Activated T-helper 1 cell treated with anti-CD3 and anti-CD28 coated beads, Interleukin-2, amount 50 U/mL, for 16 hours (primary cell): ENCODE measurements at regions not wholly inside any gene's neighbourhood (a gene's known extent, or its start where the extent isn't known, plus 50 kb on each side); places are given as distances from the start of the nearest gene placed in this dataset.
"Not testable (repeated sequence)": the region's sequence is repeated elsewhere in the genome, so short reads cannot be mapped to it uniquely, and the experiment has no call there.

ENCODE experiments used
- DNase-seq, 2 donors: peaks; one replicate each; pipeline ENCODE4 v3.0.0-alpha.2; 2020; ENCODE audit warnings: low read depth in 1 of 2, low spot score in 1 of 2

DNA sequence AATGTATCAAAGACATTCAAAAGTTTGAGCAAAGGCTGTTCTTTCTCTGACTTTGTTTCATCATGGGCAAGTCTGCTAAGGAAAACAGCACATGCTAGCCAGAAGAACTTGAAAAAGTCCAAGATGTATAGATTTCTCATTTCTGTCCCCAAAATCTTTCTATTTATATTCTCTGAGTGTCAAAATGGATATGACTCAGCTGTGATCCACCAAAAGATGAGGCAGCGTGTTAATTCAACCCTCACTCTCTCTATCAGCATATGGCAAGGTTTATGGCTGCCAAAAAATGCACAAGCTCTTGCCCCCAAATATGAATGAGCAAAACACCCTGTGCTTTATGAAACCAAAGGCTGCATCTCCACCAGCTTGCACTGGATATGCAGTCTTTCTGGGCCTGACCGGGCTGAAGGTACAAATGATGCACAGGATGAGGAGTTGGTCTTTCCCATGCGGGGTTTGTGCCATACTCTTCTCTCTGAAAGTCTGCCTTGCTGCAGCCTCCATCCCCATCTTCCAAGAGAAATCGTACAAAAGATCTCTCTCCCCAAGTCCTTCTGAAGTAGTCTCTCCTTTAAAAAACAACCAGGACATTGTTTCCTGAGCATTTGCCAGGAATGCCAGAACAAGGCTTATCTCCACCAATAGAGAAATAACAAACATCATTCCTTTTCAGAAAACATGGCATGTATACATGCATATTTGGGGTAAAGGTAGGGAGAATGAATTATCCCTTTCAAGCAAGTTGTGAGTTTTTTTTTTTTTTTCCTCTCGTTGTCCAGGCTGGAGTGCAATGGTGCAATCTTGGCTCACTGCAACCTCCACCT, 203.4 kb downstream of the TMX1 start:
- DNase-seq = no peak

DNA sequence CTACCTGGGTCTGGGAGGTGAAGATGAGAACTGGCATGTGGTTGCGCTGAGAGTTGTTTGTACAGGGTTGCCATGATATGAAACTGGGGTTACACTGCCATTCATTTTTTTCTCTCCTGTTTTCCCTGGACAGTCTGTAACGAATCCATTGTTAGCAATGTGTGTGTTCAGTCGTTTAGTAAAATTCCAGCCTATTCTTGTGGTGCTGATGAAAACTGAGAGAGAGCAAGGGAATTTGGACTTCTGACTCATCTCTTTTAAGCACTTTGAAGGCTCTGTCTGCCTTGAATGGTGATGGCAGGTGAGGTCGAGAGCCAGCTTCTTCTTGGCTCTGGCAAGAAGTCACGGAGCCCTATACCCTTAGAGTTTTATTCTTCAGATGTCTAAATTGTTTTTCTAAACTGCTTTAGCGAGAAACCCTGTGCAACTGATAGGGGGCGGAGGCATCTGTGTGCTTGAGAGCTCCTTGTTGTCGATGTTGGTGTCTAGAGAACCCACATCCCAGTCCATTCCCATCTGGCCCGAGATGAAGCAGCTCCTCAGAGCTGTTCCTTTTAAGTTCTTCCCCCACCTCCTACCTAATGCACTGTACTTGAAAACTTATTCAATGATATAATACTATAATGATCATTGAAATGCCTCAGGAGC, 204.4 kb downstream of the TMX1 start:
- no peak for DNase-seq

DNA sequence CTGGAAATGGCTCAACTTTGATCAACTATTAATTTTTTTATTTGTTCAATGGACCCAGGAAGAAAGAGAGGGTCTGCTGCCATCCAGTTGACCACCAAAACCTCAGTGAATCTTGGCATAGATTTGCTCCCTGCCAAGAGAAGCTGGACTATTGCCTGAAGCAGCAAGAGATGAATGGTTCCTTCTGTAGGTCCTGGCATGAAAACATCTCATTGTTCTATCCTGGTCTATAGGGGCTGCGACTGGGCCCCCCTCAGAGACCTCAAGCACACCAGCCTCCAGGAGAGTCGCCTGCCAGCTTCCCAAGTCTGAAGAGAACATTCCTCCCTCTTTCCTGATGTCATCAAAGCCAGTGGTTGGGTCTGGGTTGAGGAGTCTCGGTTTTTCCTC, 204.9 kb downstream of the TMX1 start:
- no peak for DNase-seq

DNA sequence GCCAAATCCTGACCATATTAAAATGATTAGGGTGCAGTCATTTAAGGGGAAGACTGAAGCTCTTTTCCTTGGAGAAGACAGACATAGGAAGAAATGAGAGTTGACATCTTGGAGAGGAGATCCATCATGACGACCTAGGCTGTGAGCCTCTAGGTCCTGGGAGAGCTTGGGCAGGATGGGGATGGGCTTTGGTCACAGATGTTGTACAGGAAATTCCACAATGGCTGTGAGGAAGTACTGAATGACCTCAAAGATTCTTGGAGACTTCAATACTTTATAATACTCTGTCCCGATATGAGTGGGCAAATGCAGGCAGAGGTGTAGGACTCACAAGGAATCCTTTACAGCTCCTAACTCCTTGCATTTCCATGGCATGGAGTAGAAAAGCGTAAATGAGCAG, 204.9 kb upstream of the FRMD6 start:
- no peak for DNase-seq

DNA sequence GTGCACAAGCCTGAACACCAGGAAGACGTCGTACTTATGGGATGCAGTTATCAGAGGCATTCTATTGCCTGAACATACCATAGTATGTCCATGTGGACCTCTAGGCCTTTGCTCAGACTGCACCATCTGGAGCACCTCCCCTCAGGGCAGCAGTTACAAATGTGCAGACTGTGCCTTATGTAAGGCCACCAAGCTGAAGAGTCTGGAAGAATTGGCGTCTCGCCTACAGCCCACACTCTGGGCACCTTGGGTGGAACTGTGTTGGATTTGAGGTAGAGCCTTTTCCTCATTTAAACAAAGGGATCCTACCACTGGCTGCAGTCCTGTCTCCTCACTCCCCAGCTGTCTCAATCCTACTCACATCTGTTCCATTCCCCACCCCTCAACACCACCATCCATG, 204.3 kb upstream of the FRMD6 start:
- DNase-seq = no peak

DNA sequence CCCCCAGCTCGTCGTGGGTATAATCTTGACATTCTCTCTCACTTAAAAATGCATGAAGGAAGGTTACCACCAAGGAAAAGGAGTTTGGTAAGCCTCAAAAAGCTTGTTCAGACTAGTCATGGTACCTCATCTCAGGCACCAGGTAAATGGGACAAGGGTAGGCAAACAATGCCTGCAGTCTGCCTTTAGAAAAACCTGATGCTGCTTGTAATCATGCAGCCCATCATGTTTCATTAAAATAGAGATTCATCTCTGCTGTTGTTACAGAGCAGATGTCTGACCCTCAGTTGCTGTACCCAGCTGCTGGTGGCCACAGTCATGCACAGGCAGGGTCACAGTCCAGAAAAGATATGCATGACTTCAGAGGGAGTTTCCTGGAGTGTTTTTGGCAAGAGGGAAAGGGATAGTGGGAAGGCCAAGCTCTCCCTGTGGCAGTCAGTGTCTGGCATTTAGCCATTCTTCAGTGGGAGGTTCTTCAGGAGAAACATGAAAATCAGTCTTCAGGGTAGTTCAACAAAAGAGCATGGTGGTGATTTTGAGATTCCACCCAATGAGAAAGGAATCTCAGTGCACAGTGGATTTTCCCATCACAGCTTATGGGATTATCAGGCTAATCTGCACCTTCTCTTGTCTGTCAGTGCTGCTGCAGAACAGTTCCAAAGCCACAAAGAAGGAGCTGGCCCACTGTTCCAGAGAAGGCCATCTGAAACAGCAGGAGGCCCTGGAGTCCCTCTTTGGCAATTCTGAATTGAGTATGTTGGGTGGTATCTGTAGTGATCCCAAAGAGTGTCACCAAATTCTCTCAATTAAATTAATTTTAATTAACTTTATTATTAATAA, 202.7 kb upstream of the FRMD6 start:
- DNase-seq = no peak

DNA sequence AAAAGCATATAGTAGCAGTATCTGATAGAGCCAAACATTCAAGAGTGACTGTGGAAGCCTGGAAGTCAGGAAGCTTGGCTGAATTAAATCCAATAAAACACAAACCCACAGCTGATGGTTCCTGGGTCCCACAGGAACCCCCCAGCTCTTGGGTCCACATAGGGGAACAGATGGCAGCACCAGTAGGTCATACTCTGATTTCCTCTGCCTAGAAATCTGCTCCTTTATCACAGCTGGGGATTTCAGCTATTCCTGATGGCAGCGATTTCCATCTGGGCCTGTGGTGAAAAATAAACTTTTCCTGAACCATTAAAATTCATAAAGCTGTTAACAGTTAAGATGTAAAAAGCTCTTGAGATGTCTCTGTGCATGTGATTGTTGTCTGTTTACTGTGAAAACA, 202.0 kb upstream of the FRMD6 start:
- no peak for DNase-seq

DNA sequence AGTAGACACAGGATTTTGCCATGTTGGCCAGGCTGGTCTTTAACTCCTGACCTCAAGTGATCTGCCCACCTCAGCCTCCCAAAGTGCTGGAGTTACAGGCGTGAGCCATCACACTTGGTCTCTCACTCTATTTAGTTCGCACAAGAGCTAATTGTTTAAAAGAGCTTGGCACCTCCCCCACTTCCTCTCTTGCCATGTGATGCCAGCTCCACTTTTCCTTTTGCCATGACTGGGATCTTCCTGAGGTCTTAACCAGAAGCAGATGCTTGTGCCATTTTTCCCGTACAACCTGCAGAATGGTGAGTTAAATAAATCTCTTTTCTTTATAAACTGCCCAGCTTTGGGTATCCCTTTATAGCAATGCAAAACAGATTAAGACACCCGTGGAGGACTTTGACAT, 200.1 kb upstream of the FRMD6 start:
- no peak for DNase-seq

DNA sequence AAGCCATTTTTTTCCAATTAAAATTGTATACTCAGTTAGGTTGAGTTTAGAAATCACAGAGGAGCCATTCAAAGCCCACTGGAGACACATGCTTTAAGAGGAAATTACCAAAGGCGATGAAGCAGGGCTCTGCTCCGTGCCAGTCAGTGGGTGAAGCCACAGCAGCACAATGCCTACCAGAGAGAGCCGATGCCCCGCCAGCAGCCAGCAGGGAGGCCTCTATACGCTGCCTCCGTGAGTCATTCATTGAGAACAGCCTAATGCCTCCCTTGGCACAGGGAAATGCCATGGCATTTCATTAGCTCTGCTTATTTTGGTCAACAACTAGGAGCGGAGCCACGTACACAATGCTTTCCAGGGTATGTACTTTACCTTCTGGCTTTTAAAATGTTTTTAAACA, 197.8 kb upstream of the FRMD6 start:
- no peak for DNase-seq

DNA sequence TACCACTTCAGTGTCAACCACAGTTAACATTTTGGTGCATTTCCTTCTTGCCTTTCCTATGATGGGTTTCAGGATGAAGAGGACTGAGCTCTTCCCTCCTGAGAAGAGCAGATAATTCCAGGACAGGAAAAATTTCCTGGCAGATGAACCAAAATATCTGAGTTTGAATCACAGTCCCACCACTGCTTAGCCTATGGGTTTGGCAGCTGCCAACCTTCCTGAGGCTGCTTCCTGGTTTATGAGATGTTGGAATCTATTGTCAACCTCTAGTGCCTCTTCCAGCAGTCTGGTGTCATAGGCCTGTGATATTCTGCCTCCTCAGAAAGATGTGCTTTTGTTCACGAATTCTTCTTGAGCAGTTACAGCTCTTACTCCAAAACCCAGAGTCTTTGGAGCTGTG, 197.4 kb upstream of the FRMD6 start:
- DNase-seq = no peak

DNA sequence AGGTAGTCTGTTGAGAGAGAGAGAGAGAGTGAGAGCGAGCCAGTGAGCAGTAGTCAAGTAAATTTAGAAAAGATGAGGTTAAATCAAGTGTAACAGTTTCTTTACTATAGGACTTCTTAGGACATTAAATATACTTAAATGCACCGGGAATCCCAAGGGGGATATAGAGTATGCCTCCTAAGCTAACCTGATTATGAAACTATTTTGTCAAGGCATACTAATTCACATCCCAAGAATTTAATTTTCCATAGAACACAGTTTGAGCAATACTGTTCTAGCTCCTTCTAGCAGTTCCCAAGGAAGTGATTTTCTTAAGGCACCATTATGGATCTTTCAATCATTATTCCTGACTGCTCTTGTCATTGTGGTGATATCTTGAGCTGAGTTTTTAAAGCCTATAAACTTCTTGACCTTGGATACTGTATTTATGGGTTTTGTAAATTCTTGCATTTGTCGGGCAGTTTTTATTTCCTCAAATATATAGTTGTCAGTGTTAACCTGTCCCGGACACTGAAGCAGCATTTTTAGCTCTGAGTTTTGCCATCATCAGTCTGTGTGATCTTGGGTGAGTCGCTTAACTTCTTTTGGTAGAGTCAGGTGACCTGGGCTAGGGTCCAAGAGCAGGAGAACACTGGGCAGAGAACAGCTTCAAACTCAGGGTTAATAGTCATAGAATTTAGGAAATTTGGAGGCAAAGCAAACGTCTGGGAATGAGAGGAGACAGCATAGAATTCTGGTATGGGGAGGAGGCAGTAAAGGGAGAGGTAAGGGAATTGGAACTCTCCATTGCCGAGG, 196.5 kb upstream of the FRMD6 start:
- DNase-seq = no peak

DNA sequence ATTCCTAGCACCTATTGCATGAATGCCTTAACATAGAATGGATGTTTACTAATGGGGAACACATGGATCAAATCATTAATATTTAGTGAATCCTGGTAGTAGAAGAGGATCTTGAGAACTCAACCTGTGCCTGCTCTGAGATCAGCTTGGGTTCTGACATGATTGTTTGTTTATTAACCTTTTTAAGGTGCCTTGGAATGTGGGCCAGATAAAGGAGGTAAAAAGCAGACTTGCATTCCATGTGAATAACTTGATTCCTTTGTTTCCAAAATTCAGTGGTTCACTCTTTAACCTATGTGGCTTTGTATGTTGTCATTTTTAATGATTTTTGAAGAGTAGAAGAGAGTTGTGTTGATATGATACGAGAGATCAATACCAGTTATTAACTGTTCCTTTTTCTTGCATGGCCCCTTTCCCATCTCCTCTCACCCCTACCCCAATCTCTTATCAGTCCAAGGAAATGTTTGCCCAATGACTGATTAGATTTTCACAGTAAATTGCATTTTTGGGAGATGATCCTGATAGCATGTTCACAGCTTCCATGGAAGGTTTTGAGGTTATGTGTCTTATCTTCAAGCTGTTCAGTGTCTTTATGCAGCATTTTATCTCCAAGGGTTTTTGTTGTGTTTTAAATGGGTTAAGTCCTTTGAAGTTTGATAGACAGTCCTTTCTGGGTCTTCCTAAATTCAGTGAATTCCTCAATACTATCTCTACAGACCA, 193.7 kb upstream of the FRMD6 start:
- DNase-seq = no peak

DNA sequence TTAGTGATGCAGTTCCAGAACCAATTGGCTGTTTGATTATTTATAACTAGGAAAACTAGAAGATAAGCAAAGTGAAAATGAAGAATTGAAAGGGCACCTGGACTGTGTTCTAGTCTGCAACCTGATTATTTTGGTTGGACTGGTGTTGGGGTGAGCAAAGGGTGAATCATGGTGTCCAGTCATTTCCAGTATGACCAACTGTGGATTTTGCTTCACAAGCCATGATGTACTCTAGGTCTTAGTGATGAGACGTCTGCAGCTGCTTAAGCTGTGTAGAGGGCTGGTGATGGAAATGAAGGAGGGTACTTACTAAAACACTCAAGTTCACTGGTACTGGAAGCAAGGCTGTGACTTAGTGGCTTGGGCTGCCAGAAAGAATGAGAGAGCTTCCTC, 193.2 kb upstream of the FRMD6 start:
- no peak for DNase-seq

DNA sequence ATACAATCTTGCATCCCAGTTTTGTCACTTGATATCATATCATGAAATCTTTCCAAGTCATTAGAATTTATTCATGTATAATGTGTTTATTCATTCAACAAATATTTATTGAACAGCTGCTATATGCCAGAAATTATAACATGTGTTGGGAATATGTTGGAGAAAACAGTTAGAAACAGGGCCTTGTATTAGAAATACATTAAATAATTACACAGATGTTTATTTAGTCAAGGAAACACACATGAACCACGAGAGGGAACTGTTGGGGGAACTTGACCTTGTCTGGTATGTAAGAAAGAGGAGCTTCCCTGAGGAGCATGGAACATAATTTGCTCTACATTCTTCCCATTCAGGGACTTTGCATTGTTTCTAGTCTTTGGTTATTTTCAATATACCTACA, 191.7 kb upstream of the FRMD6 start:
- DNase-seq = no peak

DNA sequence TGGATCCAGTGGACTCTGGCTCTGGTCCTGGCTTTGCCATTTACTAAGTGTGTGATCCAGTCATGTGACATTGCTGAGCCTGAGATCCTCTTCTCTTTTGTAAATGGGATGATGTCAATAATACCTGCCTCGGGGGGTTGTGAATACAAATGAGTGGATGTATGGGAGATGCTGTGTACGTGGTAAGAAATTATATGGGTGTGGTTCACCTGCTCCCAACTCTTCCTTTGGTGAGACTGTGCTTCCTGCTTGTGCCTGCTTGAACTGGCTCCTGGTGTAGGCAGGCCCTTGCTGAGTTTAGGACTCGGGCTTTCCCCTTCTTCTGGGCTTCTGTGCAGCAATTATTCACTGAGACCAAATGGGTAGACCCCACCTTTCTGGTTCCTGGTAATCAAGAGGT, 189.5 kb upstream of the FRMD6 start:
- no peak for DNase-seq

DNA sequence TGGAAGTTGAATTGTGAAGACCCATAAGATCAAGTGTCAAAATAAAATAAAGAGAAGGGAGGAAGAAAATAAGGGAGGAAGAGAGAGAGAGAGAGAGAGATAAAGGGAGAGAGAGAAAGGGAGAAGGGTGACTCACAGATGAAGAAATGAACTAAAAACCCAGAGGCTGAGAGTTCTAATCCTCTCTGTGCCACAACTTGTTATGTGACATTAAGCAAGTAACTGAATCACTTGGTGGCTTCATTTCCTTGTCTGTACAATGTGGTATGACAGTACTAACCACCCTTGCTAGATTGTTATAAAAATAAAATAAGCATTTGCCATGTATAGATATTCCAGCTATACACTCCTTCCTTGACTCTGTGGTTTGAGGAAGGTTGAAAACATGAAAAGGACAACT, 189.0 kb upstream of the FRMD6 start:
- no peak for DNase-seq

DNA sequence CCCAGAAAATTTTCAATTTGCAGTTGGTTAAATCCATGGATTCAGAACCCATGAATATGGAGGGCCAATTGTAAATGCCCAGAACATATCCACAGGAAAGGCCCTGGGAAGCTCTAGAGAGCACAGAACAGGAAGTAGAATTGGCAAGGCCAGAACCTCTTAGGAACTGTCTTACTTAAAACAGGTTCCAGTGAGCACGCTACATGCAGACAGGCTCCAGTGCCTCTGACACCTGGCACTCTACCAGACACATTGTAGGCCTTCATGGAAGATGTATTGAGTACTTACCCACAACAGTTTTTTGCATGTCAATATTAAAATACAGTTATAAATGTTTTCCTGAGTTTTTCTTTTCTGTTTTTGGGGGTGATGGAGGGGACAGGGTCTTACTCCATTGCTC, 188.2 kb upstream of the FRMD6 start:
- no peak for DNase-seq

DNA sequence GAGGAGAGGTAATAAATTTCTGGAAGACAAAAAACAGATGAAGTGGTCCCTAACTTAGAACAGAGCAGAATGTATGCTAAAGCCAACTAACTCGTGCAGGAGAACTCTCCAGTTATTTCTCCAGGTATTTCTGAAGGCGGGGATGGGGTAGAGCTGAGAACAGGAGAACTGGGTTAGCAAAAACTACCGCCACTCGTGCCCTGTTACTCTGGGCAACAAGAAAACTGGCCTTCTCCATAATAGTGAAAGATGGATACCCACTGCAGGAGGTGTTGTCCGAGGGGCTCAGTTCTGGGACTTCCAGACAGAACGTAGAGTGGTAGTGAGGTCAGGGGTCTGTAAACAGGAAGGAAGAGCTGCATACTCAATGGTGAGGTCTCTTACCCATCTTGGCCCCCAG, 187.3 kb upstream of the FRMD6 start:
- no peak for DNase-seq

DNA sequence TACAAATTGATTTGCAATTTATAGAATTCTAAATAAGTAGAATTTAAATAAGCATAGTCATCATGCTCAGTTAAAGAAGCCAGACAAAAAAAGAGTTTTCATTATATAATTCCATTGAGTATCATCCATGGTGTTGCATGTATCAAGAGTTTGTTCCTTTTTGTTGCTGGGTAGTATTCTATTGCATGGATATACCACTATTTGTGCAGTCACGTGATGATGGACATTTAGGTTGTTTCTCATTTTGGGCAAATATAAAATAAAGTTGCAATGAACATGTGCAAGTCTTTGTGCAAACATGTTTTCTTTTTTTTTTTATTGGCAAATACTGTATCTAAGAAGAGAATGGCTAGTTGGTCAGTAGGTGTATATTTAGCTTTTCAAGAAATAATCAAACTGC, 186.2 kb upstream of the FRMD6 start:
- DNase-seq = no peak

DNA sequence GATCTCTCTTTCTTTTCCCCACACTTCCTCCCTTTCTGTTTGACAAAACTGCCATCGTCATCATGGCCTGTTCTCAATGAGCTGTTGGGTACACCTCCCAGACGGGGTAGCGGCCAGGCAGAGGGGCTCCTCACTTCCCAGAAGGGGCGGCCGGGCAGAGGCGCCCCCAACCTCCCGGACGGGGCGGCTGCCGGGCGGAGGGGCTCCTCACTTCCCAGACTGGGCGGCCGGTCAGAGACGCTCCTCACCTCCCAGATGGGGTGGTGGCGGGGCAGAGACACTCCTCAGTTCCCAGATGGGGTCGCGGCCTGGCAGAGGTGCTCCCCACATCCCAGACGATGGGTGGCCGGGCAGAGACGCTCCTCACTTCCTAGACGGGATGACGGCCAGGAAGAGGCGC, 184.3 kb upstream of the FRMD6 start:
- DNase-seq = not testable (repeated sequence)

DNA sequence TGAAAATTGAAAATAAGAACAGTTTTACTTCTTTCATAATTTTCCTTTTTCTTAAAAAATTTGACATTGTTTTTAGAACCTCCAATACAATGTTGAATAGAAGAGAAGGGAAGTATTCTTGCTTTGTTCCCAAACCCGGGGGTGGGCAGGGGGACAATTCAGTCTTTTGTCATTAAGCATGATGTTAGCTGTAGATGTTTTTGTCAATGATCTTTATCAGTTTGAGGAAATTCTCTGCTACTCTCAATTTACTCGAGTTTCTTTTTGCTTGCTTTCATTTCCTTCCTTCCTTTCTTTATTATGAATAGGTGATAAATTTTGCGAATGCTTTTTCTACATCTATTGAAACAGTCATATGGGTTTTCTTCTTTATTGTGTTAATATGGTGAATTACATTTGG, 183.2 kb upstream of the FRMD6 start:
- DNase-seq = no peak
